HG03432 (cell line): ENCODE measurements at regions not wholly inside any gene's neighbourhood (a gene's known extent, or its start where the extent isn't known, plus 50 kb on each side); places are given as distances from the start of the nearest gene placed in this dataset.

Experiments
- ATAC-seq: cut with Tn5 transposase; IDR thresholded peaks from one replicate; pipeline ENCODE4 v1.9.1; 2021; ENCODE audit warnings: mild to moderate bottlenecking, moderate library complexity; ENCODE audit not compliant: unreplicated experiment

DNA sequence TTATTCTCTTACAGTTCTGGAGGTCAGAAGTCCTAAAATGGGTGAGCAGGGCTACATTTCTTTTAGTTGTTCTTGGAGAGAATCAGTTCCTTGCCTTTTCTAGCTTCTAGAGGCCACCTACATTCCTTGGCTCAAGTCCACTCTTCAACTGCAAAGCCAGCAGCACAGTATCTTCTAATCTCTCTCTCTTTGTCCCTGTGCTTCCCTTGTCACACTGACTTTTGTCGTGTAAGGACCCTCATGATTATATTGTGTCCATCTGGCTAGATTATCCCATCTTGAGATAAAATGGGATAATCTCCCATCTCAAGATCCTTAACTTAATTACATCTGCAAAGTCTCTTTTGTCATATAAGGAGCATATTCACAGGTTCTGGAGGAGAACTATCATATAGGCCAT is 359.0 kb downstream of the ADRA2A start:
- no peak for ATAC-seq

DNA sequence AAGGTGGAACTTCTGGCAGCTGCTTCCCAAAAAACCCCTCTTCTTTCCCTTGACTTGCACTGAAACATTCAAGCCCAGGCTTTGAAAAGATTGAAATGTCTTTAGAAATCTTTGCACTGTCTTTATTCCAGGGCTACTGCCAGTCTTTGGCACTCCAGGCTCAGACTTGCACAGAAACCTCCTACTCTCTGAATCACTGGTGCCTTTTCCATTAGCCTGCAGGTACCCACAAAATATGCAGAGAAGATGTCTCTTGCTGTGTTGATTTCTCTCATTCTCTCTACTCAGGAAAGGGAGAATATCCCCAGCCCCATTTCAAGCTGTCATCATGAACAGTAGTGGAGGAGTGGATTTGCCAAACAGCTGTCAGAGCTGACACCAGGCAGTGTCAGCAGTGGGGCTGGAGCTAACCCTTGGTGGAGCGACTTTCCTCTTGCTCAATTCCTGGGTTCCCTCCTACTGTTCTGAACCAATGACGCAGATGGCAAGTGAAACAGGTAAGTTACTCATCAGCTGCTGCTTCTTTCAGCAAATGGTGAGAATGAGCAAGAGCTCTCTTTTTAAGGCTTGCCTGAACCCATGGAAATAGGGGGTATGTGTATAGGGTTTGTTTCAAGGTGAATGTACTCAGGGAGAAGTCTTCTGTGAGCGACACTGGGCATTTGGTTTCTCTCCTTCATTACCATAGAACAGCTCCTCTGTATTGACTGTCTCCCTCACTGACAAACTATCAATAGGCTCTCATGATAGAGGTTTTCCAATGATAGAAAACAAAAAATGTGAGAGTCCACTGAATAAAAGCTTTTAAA is 362.4 kb downstream of the ADRA2A start:
- no peak for ATAC-seq

DNA sequence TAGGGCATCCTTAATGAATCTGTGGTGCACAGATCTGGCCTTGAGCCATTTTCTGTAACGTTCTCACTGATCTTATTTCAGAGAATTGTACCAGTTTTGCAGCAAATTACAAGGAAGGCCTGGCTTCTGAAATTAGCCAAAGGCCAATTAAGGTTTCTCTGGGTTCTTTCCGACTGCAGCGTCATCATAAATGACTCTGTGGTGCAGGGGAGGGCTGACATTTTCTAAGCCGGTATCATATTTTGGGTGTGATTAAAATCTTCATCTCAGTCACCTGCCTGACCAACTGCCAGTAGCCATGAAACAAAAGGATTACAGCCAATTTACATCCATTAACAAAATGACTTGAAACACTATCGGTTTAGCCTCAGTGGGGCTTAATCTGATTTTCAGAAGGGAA is 363.7 kb downstream of the ADRA2A start:
- no peak for ATAC-seq

DNA sequence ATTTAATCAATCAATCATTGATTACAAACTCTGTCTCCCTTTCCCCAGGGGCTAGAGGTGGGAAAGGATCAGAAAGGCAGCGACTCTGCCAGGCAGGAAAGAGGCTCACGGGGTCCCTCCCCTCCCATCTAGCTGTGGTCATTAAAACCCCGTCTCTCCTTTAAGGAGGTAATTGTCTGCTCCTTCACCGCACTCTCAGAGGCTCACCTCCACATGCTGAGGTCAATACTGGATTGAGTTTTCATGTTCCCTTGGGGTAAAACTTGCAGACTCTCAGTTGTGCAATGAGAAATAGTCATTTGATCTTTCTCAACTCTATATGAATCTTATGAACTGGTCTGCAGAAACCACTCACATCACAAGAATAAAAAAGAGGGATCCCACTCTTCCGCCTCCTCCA is 368.8 kb downstream of the ADRA2A start:
- ATAC-seq = no peak

DNA sequence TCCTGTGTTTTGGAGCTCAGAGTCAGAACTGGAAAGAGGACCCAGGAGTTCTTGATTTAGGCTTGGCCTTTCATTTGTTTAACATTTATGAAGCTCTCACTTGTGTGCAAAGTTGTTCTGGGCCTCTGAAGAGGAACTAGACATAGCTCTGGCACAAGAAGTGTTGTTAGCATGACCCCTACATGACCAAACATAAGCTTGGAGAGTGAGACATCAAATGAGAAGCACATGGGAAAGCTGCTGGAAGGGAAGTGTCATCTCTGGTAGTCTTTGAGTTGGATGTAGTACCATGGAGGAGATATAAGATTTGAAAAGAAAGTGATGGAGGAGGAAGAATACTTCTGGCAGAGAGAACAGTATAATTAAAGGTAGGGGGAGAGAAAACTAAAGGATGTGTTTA is 370.1 kb downstream of the ADRA2A start:
- ATAC-seq = no peak

DNA sequence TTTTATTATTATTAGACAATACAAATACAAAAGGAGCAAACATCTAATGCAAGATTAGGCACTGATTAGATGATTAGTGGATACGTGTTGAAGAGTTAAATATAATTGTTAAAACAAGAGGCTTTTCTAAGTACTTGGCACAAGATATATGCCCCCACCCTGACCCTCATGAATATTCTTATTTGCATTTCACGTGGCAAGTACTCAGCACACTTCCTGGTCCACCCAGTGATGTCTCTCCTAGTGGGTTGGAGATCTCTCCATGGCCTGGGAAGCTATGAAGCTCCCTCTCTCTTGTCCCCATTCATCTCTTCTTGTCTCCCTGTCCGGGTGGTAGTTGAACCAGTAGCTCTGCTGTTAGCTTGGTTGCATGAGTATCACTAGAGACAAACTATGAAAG is 375.3 kb downstream of the ADRA2A start:
- ATAC-seq = no peak

DNA sequence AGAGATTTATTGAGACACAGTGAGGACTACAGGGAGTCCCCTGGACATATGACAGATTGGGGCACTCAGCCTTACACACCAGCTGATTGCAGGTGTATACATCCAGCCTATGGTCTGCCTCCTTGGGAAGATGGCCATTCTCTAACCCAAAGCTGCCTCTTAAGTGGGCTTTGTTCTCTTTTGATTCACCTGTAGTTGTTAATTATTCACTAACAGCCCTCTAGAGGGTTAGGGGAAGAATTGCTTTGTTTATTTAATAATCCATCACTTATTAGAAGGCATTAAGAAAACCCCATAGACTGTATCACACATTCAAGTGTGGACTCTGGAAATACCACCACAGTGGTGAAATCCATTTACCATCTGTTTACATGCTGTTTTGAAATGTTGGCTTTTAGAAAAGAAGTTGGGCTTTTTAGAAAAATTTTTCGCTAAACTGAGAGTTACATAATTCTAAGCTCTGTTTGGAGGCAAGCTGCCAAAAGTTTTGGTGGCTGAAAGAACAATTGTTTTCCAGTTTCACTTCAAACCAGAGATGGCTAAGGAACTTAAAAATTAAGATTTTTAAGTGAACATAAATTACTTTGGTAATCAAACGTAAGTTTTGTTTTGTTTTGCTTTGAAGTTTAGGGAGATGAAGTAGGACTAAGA is 379.1 kb downstream of the ADRA2A start:
- ATAC-seq = no peak

DNA sequence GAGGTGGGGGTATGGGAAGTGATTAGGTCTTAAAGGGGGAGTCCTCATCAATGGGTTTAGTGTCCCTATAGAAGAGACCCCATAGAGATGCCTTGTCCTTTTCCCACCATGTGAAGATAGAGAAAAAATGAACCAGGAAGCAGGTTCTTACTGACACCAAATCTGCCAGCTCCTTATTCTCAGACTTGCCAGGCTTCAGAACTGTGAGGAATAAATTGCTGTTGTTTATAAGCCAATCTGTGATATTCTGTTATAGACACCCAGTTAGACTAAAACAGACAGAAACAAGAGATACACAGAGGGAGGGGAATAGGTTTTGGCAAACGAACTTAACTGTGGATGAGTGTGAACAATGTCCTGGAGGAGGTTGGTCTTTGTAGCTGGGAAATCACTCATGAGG is 381.4 kb downstream of the ADRA2A start:
- no peak for ATAC-seq

DNA sequence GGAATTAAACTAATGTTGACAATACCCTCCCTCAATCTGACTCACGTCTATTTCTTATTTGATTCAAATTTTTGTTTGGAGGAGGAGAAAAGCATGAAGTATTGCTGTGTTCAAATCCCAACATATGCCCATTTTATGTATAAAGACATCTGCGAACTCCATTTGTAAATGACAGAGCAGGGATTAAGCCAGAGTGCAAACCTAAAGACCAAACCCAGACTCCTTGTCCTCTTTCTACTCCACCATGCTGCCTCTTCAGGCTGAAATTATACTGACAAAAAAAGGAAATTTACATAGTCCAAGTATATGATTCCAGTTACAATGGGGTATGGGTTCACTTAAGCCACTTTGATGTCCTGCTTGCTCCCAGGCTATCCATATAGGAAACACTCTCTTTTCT is 383.1 kb downstream of the ADRA2A start:
- no peak for ATAC-seq

DNA sequence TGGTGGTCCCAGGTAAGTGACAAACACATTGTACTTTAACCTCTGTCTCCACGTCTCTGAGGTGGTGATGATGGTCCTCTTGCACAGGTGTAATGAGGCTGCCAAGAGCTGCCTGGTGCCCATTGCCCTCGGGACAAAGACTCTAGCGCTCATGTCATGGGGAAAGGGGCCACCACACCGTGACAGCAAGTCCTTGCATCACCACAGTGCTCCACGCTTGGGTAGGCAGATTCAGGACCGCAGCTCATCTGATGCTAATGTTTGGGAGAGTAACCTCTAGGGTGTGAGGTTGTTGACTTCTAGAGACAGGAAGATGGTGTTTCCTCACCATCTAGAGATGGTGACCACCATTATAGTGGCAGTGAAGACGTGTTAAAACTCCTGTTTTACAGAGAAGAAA is 395.6 kb downstream of the ADRA2A start:
- no peak for ATAC-seq

DNA sequence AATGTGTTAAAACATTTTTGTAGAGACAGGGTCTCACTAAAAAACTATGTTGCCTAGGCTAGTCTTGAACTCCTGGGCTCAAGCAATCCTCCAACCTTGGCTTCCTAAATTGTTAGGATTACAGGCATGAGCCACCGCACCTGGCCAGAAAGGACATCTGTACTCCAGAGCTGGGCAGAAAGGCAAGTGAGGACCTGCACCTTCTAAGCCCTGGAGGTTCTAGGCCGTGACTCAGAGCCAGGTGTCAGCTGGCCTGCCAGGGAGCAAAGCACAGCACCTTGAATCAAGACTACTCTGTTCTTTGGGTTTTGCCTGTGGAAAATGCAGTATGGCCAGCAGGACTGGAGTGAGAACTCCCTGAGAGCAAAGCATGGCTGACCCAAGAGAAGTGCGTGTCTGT is 396.5 kb downstream of the ADRA2A start:
- no peak for ATAC-seq

DNA sequence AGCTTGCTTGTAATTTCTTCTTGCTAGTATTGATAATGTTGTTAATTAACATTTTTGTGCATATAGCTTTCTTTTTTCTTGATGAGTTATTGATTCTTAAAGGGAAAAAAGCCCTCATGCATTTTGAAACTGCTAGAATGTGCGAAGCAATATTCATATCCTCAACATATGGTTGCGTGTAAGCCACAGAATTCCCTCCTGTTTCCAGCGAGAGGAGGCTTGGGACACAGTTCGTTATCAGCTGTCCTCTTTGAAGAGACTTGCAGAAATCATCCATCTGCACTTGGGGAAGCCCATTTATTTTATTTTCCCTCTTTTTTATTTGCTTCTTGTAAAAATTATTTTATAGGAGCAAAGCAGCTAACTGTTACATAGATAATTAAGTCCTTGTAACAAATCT is 398.0 kb downstream of the ADRA2A start:
- no peak for ATAC-seq

DNA sequence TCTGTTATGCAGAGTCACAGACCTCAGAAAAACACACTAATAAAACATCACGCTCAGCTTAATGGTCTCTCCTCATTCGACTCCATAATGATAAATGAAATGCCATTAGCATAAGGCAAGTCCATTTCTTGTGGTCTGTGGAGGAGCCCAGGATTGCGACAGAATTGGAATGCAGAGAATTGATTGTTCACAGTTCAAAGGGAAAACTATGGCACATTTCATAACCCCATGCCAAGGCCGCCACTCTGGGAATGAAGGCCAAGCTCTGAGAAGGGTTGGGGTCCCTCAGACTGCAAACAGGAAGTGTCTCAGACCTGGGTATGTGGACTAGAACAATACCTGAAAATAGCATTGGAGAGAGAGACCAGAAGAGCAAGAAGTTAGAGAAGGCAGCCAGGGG is 398.9 kb downstream of the ADRA2A start:
- no peak for ATAC-seq

DNA sequence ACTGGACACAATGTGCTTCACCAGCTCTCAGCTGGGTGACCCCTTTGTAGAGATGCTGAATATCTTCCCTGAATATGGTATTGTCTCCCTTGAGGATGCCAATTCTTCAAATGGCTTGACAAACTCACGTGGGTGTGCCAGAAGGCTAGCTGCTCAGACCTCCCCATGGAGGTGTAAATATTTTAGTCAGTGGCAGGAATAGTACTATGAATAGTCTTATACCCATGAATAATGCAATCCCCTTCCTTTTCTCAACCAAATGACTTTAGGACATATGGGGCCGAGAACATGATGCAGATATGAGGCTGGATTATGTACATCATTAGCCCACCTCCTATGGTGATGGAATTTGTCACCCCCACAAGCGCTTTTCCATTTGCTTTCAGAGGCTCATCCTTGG is 401.8 kb downstream of the ADRA2A start:
- no peak for ATAC-seq

DNA sequence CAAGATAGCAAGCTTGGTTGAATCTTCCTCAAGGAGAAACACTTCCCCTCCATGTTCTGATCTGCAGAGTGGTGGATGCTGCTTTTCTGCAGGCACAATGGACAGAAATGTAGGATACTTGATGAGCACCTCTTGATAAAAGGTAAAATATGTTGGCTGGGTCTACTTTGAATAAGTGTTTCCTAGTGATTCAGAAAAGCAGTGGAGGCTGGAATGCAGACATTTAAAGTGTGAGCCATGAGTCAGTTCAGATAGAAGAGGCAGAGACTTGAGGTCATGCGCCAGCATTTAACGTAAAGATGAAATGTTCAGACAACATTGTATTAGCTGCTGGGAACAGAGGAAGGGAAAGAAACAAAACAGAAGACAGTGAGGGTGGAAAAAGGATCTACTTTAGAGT is 403.1 kb downstream of the ADRA2A start:
- ATAC-seq = no peak

DNA sequence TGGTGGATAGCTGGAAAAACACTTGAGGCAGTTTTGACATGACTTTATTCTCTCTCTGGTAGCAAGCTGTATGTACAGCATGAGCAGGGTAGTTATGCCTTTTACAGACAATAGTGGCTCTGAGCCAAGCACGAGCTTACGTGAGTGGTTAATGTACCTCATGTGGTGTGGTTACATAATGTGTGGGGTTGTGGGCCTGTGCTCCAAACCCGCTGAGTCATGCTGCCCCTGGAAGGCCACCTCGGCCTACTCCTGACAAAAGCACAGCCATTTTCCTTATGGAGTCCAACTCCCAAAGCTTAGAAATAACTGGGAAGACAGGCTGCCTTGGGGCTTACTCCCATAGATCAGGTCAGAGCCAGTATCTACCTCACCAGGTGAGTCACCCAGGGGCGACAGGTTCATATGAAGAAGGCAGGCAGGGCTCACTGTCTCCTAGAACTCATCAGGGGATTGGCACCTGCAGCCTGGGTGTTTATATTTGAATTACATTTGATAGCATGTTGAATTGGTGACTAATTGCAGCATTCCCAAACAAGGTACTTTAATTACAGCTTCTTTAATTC is 404.5 kb downstream of the ADRA2A start:
- no peak for ATAC-seq

DNA sequence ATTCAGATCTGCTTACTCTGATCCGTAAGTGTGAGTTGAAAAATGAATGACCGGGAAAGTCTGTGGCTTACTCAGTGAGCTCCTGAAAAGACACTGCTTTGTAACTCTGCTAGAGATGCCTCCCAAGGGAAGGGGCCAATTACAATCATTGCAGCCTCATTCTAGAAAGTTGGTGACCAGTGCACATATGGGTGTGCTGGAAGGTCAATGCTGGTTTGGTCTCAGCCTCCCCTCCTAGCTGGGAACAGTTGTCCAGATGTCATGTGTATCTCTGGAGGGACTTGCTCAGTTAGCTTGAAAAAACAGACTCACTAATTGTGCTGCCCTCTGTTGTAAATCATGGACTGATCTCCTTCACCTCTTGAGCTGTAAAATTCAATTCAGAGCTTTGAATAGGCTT is 405.0 kb downstream of the ADRA2A start:
- no peak for ATAC-seq

DNA sequence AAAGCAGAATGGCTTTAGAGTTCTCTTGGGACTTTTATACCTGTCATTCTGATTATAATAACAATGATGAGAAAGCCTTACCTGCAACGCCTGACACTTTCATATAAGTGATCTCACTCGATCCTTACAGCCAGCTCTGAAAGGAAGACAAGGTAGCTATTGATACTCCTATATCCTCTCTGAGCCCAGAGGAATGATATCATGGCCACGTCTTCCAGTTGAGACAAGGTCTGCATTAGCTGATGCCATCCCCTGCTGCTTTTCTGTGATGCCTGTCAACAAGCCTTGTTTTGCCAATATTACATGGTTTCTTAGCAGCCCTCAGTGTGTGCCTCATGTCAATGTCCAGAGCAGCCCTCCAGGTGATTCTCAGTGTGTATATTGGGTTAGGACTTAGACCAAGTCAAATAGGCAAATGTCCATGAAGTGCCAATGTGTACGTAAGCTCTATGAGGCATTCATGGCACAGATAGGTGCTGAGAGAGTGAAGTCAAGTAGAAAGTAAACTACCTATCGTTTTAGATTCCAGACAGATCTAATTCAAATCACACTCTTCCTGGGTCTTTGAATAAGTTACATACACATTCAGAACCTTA is 405.9 kb downstream of the ADRA2A start:
- ATAC-seq = no peak

DNA sequence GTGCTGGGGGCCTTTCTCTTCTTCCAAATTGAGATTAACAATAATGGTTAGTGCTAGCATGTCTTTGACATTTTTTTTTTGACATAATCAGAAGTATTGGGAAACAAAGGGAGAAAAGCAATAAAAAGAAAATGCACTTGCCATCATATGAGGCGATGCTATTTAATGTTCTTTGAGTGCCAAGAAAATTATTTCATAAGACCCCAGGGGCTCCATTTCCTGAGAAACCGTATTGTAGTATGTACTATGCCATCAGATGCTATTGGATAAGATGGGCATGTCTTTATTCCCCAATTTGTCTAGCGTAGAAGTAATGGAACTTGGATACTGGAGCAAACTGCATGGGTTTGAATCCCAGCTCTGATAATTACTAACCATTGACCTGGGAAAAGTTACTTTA is 408.9 kb downstream of the ADRA2A start:
- no peak for ATAC-seq

DNA sequence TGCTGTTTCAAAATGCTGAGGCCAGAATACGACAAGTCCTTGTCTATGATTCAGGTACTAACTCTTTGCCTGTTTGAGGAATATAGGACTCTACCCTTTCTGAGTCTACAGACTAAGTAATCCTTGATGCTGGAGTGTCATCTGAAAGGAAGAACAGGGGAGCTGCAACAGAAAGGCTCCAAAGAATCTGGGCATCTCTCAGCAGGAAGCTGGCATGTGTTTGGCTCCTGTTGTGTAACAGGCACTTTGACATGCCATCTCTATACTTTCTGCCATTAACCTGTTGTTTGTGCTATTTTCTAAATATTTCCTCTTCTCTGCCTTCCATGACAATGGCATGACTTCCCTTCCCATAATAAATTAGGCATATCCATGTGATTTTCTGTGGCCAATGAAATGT is 409.5 kb downstream of the ADRA2A start:
- ATAC-seq = no peak

DNA sequence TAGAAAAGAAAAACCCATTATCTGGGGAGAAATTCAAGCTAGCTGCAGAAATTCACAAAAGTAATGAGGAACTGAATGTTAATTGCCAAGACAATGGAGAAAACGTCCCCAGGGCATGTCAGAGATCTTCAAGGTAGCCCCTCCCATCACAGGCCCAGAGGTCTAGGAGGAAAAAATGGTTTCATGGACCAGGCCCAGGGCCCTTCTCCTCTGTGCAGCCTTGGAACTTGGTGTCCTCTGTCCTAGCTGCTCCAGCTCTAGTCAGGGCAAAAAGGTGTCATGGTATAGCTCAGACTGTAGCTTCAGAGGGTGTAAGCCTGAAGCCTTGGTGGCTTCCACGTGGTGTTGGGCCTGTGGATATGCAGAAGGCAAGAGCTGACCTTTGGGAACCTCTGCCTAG is 411.8 kb downstream of the ADRA2A start:
- ATAC-seq = no peak

DNA sequence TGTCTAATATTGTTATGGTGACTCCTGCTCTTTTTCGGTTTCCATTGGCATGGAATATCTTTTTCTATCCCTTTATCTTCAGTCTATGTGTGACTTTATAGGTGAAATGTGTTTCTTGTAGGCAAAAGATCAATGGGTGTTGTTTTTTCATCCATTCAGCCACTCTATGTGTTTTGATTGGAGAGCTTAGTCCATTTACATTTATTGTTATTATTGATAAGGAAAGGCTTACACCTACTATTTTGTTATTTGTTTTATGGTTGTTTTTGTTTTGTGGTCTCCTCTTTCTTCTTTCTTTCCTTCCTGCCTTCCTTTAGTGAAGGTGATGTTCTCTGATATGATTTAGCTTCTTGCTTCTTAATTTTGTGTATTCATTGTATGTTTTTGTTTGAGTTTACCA is 414.3 kb downstream of the ADRA2A start:
- no peak for ATAC-seq
